HepG2 (cell line): ENCODE measurements at regions not wholly inside any gene's neighbourhood (a gene's known extent, or its start where the extent isn't known, plus 50 kb on each side); places are given as distances from the start of the nearest gene placed in this dataset.

Experiments used
- ATAC-seq: fragments of 200-7000 bp; cut with Tn5 transposase; 3 replicates; pipeline ENCODE4 v1.9.1; 2020; ENCODE audit warnings: mild to moderate bottlenecking, moderate library complexity
- BruUV-seq: library from RNA; stranded (reverse); fragments of 400-500 nt; replicated peaks from 2 replicates; lab custom pipeline; 2021; lab: Mats Ljungman, UMichigan
- CTCF ChIA-PET: fragments of 300-600 bp; formaldehyde crosslinking; extraction: SDS; loops from one replicate; lab custom pipeline; 2021; ENCODE audit warnings: low total read pairs, inconsistent platforms, low intra/inter-chr PET ratio; lab: Yijun Ruan, JAX
- POLR2A ChIA-PET: fragments of 350-600 bp; sonication (Branson Sonifier 250); formaldehyde crosslinking; loops from one replicate; lab custom pipeline; 2020; ENCODE audit warnings: antibody characterized with exemption, inconsistent platforms; lab: Yijun Ruan, JAX
- DNase-seq: peaks from one replicate; pipeline ENCODE4 v3.0.0-alpha.2; 2015; ENCODE audit warnings: low spot score
- FAIRE-seq: peaks from 3 replicates; lab custom pipeline; 2011; peaks lifted over from hg19 to GRCh38; lab: Jason Lieb, UNC
- H2AFZ ChIP-seq: one replicate; pipeline ENCODE4 v1.6.1; 2011; ENCODE audit warnings: low read length, inconsistent platforms
- H3K27ac ChIP-seq: fragments of 300-600 bp; 3 replicates; pipeline ENCODE4 v1.8.0; 2011; ENCODE audit warnings: mixed run types, mild to moderate bottlenecking, mixed read lengths, low read length, inconsistent platforms; ENCODE audit not compliant: insufficient read depth; ENCODE audit errors: extremely low read length
- H3K27me3 ChIP-seq, 2 experiments: fragments of 200-600 bp in 1 of 2; 2 replicates in 1 of 2; 3 replicates in 1 of 2; pipeline versions ENCODE4 v1.6.0 to v1.8.0; 2011; ENCODE audit warnings: low read length in 2 of 2, mild to moderate bottlenecking in 2 of 2, moderate library complexity in 2 of 2, inconsistent platforms in 1 of 2; ENCODE audit not compliant: insufficient read depth in 2 of 2, control insufficient read depth in 1 of 2
- H3K36me3 ChIP-seq, 2 experiments: fragments of 200-600 bp in 1 of 2; replicated peaks in 1 of 2; 2 replicates in 1 of 2; 3 replicates in 1 of 2; pipeline versions ENCODE4 v1.5.1 to v1.8.0; 2011; ENCODE audit warnings: low read length in 2 of 2, inconsistent platforms in 1 of 2; ENCODE audit not compliant: insufficient read depth in 2 of 2, control insufficient read depth in 1 of 2
- H3K4me1 ChIP-seq: 2 replicates; pipeline ENCODE4 v1.5.1; 2012; ENCODE audit warnings: low read length, inconsistent platforms; ENCODE audit not compliant: insufficient read depth
- H3K4me2 ChIP-seq: 2 replicates; pipeline ENCODE4 v1.6.0; 2011; ENCODE audit warnings: low read depth, low read length, inconsistent platforms
- H3K4me3 ChIP-seq, 3 experiments: fragments of 200-600 bp in 1 of 3; sonication (generic), shearing (Covaris generic) in 1 of 3; replicated peaks in 1 of 3; 2 replicates each; pipeline ENCODE4 v1.5.1; 2011 to 2016; ENCODE audit warnings: low read length in 3 of 3, inconsistent platforms in 2 of 3, low read depth in 2 of 3, mild to moderate bottlenecking in 2 of 3, control low read depth in 1 of 3, mixed read lengths in 1 of 3; ENCODE audit not compliant: insufficient read depth in 1 of 3
- H3K79me2 ChIP-seq: one replicate; pipeline ENCODE4 v1.6.1; 2011; ENCODE audit warnings: low read length, inconsistent platforms; ENCODE audit not compliant: insufficient read depth
- H3K9ac ChIP-seq: 2 replicates; pipeline ENCODE4 v1.6.0; 2011; ENCODE audit warnings: mild to moderate bottlenecking, low read depth, low read length, inconsistent platforms; ENCODE audit not compliant: insufficient read depth
- H3K9me3 ChIP-seq: 2 replicates; pipeline ENCODE4 v1.5.1; 2012; ENCODE audit warnings: mild to moderate bottlenecking, low read length
- H4K20me1 ChIP-seq: 2 replicates; pipeline ENCODE4 v1.6.0; 2011; ENCODE audit warnings: inconsistent platforms, mild to moderate bottlenecking, low read length, moderate library complexity; ENCODE audit not compliant: insufficient read depth
- ATF2 ChIP-seq: sonication (generic); formaldehyde crosslinking; IDR thresholded peaks from 2 replicates; pipeline ENCODE4 v1.4.0; 2020; ENCODE audit warnings: missing genetic modification reagents
- CEBPB ChIP-seq: IDR thresholded peaks from 2 replicates; pipeline ENCODE4 v1.6.1; 2011; ENCODE audit warnings: low read depth, low read length, improper control_type of control experiment, borderline replicate concordance
- DMTF1 ChIP-seq: sonication (generic); formaldehyde crosslinking; IDR thresholded peaks from 2 replicates; pipeline ENCODE4 v1.4.0; 2020; ENCODE audit warnings: mild to moderate bottlenecking, missing genetic modification reagents
- EP300 ChIP-seq, 3 experiments: sonication (generic) in 1 of 3; formaldehyde crosslinking in 1 of 3; IDR thresholded peaks; 2 replicates each; pipeline versions ENCODE4 v1.5.1 to v1.6.1; 2011 to 2020; ENCODE audit warnings: low read depth in 2 of 3, low read length in 2 of 3, borderline replicate concordance in 1 of 3, improper control_type of control experiment in 1 of 3, mild to moderate bottlenecking in 1 of 3, missing genetic modification reagents in 1 of 3, moderate library complexity in 1 of 3
- NFYC ChIP-seq: IDR thresholded peaks from 2 replicates; pipeline ENCODE4 v1.6.1; 2016; ENCODE audit warnings: missing genetic modification reagents, missing compliant biosample characterization
- SKIL ChIP-seq: sonication (generic); formaldehyde crosslinking; IDR thresholded peaks from 2 replicates; pipeline ENCODE4 v1.8.0; 2022; ENCODE audit warnings: missing genetic modification reagents, mild to moderate bottlenecking, moderate library complexity, borderline replicate concordance
- SOX6 ChIP-seq, 2 experiments: fragments of 450-650 bp in 1 of 2; sonication (generic) in 1 of 2; formaldehyde crosslinking in 1 of 2; IDR thresholded peaks; 2 replicates each; pipeline versions ENCODE4 v1.4.0 to v1.6.1; 2017 to 2020; ENCODE audit warnings: antibody characterized with exemption in 1 of 2, mild to moderate bottlenecking in 1 of 2, missing genetic modification reagents in 1 of 2
- ZNF136 ChIP-seq: sonication (generic); formaldehyde crosslinking; IDR thresholded peaks from 2 replicates; pipeline ENCODE4 v1.8.1; 2022; ENCODE audit warnings: low read depth, mild to moderate bottlenecking, moderate library complexity, missing genetic modification reagents
- ZNF512 ChIP-seq: sonication (generic); formaldehyde crosslinking; IDR thresholded peaks from 2 replicates; pipeline ENCODE4 v1.4.0; 2020; ENCODE audit warnings: mild to moderate bottlenecking, missing genetic modification reagents
- ZNF589 ChIP-seq: sonication (generic); formaldehyde crosslinking; conservative IDR thresholded peaks from 2 replicates; pipeline ENCODE4 v1.8.0; 2022; ENCODE audit warnings: mild to moderate bottlenecking, moderate library complexity, missing genetic modification reagents
- WGBS: methylation state at CpG from one replicate; pipeline ENCODE4 v1.1.6; 2017; ENCODE audit warnings: low lambda C conversion rate; 5-methylcytosine and 5-hydroxymethylcytosine counted together
- in situ Hi-C: cut with HindIII; loops from 2 replicates; pipeline ENCODE4 v1.10.0; 2017; ENCODE audit warnings: low pct_unique_long_range_greater_than_20kb; ENCODE audit not compliant: extremely low pct_ligation_motif_present
- intact Hi-C: fragments of 100-400 bp; cut with micrococcal nuclease; formaldehyde crosslinking; loops from one replicate; pipeline ENCODE4 v1.10.0; 2022; ENCODE audit not compliant: unreplicated experiment

- no peak overlapping the region for H3K9ac ChIP-seq
- H3K79me2 ChIP-seq, result no peaks in the 10 kb centered on the region
- DNase-seq (no peak), FAIRE-seq (no peak)
- no peaks in the 10 kb centered on the region for H4K20me1 ChIP-seq
- H3K4me1 ChIP-seq, result no peaks in the 10 kb centered on the region
- POLR2A ChIA-PET, result no interaction called here
- no peak overlapping the region for H3K4me2 ChIP-seq
- intact Hi-C loops, result no loop called here
- H3K27me3 ChIP-seq, result no peaks in the 10 kb centered on the region
- no peak overlapping the region for H3K27ac ChIP-seq
- no peak overlapping the region for H3K4me3 ChIP-seq
- no TSS peak for BruUV-seq
- H3K36me3 ChIP-seq, result no peaks in the 10 kb centered on the region
- H2AFZ ChIP-seq, result no peak overlapping the region
- H3K9me3 ChIP-seq, result peaks cover 66% of the 10 kb centered on the region
- no peak for TF ChIP-seq NFYC
- no peak for TF ChIP-seq ZNF589 (CRISPR knock-in tag)
- TF ChIP-seq EP300 (IDR thresholded peaks at IDR 0.05; ENCODE audit: low read depth in 2 of 2, low read length in 2 of 2), result no peak
- no peak for TF ChIP-seq EP300 (CRISPR knock-in tag; IDR thresholded peaks at IDR 0.05; ENCODE audit: borderline replicate concordance)
- TF ChIP-seq CEBPB, result 0 out of 2 replicates have a peak, but pooled peaks have one; percentile 3
- TF ChIP-seq ZNF512 (CRISPR knock-in tag), result no peak
- TF ChIP-seq ZNF136 (CRISPR knock-in tag), result no peak
- TF ChIP-seq, all 625 proteins: peak for 1
- CTCF ChIA-PET, result no interaction called here
- no peak for ATAC-seq
- in situ Hi-C loops, result no loop called here
These were observed 1558.6 kb downstream of the NCAM2 start for GRCh38 chr21:22556829-22557228.

- H4K20me1 ChIP-seq, result no peaks in the 10 kb centered on the region
- in situ Hi-C loops (no loop called here), intact Hi-C loops (no loop called here)
- 65% methylated on average over 6 of the region's 16 CpGs for WGBS
- FAIRE-seq (no peak), DNase-seq (no peak), ATAC-seq (no peak)
- ChIA-PET POLR2A (no interaction called here), CTCF (no interaction called here)
- H3K9ac ChIP-seq, result no peak overlapping the region
- H3K4me1 ChIP-seq, result no peaks in the 10 kb centered on the region
- no peaks in the 10 kb centered on the region for H3K79me2 ChIP-seq
- no peak overlapping the region for H2AFZ ChIP-seq
- H3K36me3 ChIP-seq, result no peaks in the 10 kb centered on the region
- no peaks in the 10 kb centered on the region for H3K27me3 ChIP-seq
- H3K9me3 ChIP-seq, result peaks cover 79% of the 10 kb centered on the region
- no peak overlapping the region for H3K27ac ChIP-seq
- BruUV-seq, result no TSS peak
- no peak overlapping the region for H3K4me3 ChIP-seq
- H3K4me2 ChIP-seq, result no peak overlapping the region
- TF ChIP-seq DMTF1 (CRISPR knock-in tag) (no peak), SKIL (CRISPR knock-in tag) (no peak), ATF2 (no peak), SOX6 (IDR thresholded peaks at IDR 0.05) (no peak), SOX6 (CRISPR knock-in tag; IDR thresholded peaks at IDR 0.05) (no peak)
These were observed 1563.7 kb downstream of the NCAM2 start for GRCh38 chr21:22561946-22562345.
